NOMO-1 (cell line): ENCODE measurements at regions not wholly inside any gene's neighbourhood (a gene's known extent, or its start where the extent isn't known, plus 50 kb on each side); places are given as distances from the start of the nearest gene placed in this dataset.
"Not testable (repeated sequence)": the region's sequence is repeated elsewhere in the genome, so short reads cannot be mapped to it uniquely, and the experiment has no call there.

Source experiments
- DNase-seq, 2 experiments: peaks; one replicate each; lab custom pipeline; 2025; ENCODE audit not compliant: unreplicated experiment in 2 of 2; lab: John Stamatoyannopoulos, UW

DNA sequence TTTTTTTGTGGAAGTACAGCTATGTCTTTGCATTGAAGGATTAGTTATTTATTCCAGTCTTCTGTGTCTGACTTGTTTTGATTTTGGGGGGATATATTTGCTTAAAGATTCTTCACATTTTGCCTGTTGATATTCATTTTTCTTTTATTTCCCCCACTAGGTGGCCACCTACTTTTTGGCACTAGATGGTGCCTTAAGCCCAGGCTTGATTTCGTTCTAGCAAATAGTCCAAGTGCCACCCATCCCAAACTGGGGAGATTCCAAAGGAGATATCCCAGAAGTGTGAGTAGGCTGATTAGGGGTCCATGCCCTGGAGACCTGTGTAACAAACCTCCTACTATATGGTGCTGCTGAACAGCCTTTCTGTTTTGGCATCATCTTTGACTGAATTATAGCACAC lies 80.0 kb upstream of the SPATA16 start:
- peak in 1 of 2 experiments; percentile 6 for DNase-seq

DNA sequence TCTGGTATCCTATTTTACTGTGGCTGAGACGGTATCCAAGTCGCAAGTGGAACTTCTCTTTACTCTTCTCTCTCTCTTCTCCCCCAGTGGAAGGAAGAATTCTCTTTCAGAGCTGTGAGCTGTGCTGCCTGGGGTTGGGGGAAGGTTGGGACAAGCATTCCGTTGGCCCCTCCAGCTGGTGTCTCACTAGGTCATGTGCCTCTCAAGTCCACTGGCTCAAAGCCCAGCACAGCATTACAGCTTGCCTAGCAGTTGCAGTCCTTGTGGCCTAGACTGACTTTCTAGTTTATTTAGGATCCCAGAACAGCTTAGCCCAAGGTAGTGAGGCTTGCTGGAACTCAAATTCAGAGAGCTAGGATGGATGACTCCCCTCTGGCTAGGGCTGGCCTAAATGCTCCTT lies 76.1 kb upstream of the SPATA16 start:
- no peak for DNase-seq

DNA sequence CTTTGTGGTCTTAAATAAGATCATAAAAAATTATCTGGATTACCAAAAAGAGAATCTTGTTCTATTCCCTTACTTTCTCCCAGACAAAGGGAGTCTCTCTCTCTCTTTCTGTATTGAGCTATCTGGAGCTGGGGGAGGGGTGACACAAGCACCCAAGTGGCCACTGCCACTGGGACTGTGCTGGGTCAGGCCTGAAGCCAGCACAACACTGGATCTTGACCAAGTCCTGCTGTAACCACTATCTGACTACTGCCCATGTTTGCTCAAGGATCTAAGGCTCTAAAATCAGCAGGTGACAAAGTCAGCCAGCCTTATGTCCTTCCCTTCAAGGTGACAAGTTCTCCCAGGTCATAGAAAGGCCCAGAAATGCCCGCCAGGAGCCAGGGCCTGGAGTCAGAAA lies 75.0 kb upstream of the SPATA16 start:
- no peak for DNase-seq

DNA sequence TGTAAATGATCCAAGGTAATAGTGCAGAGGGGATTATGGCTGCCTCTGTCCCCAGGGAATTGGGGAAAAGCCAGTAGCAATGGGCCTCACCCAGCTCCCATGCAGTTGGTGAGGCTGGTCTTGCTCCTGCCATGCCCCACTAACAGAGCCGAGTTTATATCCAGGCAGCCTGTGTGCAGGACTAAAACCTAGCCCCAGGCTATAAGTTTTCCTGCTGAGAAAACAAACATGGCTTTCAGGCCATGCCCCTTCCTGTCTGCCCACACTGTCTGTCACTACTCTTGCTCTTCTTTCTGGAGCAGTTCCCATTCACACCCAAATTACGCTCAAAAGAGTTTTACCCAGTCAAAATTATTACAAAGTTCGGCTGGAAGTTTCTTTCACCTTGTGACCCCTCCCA lies 73.5 kb upstream of the SPATA16 start:
- DNase-seq, result no peak

DNA sequence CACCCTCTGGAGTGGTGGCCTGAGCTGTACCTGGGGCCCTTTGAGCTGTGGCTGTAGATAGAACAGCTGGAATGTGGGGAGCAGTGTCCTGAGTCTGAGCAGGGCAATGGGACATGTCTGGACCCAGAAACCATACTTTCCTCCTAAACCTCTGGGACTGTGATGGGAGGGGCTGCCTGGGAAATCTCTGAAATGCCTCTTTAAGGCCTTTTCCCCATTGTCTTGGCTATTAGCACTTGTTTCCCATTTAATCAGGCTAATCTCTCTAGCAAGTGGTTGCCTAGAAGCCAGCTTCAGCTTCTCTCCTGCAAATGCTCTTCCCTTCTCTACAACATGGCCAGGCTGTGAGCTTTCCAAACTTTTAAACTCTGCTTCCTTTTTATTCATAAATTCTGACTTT lies 58.5 kb upstream of the SPATA16 start:
- no peak for DNase-seq

DNA sequence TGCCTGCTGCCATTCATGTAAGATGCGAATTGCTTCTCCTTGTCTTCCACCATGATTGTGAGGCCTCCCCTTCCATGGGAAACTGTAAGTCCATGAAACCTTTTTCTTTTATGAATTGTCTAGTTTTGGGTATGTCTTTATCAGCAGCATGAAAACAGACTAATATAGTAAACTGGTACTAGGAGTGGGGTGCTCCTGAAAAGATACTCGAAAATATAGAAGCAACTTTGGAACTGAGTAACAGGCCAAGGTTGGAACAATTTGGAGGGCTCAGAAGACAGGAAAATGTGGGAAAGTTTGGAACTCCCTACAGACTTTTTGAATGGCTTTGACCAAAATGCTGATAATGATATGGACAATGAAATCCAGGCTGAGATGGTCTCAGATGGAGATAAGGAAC lies 53.8 kb upstream of the SPATA16 start:
- DNase-seq, result not testable (repeated sequence)

DNA sequence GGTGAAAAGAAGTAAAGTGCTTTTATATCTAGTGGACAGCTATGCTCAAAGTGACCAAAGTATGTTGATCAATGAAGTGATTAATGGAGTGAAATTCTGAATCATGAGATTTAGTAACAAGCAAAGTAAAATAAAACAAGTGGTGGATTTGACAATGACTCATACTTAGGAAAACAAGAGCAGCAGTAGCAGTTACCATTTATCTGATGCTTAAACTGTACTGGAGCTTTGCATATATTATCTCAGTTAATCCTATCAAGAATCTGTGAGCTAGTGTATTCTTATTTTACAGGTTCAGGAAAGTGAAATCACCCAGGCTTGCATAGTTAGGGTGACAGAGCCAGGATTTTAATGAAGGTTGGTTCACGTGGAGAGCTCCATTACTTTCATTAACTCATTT lies 50.6 kb upstream of the SPATA16 start:
- DNase-seq, result no peak
